GM21390 (cell line): ENCODE measurements at regions not wholly inside any gene's neighbourhood (a gene's known extent, or its start where the extent isn't known, plus 50 kb on each side); places are given as distances from the start of the nearest gene placed in this dataset.

Experiments used
- ATAC-seq: cut with Tn5 transposase; IDR thresholded peaks from one replicate; pipeline ENCODE4 v1.9.1; 2021; ENCODE audit not compliant: unreplicated experiment

GRCh38 chr5:133777951-133778350 is 165.6 kb upstream of the FSTL4 start:
- no peak for ATAC-seq

DNA sequence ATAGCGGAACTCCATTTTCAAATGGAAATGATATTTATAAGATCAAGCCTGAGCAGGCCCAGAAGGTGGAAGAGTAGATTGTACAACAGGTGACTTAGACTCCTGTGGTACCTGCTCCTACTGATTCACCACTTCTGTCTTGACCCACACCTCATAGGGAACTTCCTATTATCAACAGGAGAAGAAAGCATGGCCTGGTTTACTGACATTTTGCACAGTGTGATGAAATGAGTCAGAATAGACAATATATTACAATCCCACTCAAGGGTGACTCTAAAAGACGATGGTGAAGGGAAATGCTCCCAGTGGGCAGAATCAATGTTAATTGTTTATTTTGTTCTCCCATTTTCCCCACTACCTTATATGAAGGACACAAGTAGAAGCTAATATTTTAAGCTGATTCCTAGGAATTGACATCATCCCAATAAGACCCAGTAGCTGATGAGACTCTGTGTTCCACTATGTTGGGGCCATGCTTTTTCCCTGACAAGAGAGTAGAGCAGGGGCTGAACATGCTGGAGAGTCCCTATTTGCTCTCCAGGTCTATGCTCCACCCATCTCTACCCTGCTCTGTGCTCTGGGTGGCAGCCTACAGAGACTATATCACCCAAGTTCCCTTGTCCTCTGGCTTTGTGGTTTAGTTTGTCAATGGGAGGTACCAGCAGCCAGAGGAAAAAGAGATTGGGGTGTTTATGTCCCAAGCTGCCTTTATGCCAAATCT is 163.4 kb upstream of the FSTL4 start:
- ATAC-seq, result no peak

- ATAC-seq, result no peak
Measured at GRCh38 chr5:133773247-133774202, 161.2 kb upstream of the FSTL4 start.

GRCh38 chr5:133769842-133770241 is 157.5 kb upstream of the FSTL4 start:
- no peak for ATAC-seq

- ATAC-seq, result no peak
Measured at GRCh38 chr5:133763744-133764143, 151.4 kb upstream of the FSTL4 start.

DNA sequence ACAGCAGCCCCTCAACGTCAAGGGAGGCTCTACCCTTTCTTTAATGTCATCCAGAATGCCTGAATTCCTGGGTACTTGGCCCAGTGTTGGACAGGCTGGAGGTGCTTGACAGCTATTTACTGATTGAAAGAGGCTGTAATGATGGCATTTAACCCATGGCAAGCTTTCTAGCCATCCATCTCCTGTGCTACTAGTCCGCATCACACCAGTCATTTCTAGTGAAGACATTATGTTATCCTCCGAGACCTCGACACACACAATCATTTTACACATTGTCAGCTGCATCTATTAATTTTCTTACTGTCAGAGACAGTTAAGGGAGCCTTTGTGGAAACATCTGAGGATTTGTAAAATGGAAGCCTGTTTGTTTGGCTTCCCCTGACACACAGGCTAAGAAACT is 149.3 kb upstream of the FSTL4 start:
- ATAC-seq, result no peak

DNA sequence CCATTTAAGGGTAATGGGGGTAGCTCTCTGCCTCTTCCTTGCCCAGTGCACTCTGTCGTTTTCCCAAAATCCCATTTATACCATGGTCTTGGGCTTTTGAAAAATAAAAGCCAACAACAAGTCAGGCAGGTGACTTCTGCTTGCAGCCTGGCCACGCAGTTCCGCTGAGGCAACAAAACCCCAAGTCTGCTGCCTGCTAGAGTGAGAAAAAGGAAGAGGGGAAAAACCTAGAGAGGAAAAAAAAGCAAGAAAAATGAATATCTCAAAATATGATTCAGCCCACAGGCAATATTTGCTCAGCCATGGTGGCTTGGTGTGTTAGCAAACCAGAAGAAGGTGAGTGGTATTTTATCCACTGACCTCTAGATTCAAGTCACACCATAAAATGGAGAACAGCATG is 148.2 kb upstream of the FSTL4 start:
- no peak for ATAC-seq

DNA sequence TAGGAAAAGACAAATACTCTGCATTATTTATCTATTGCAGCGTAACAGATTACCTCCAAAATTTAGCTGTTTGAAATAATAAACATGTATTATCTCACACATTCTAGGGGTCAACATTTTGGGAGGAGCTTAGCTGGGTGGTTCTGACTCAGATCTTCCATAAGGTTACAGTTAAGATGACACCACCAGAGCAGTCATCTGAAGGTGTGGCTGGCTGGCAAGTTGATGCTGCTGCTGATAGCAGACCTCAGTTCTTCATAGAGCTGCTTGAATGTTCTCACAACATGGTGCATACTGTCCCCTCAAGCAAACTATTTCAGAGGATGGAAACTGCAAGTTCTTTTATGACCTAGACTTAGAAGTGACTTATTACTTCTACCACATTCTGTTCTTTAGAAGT is 146.3 kb upstream of the FSTL4 start:
- ATAC-seq, result no peak

- no peak for ATAC-seq
Measured at GRCh38 chr5:133757396-133757945, 145.1 kb upstream of the FSTL4 start.

- ATAC-seq, result no peak
Measured at GRCh38 chr5:133756756-133757155, 144.4 kb upstream of the FSTL4 start.

DNA sequence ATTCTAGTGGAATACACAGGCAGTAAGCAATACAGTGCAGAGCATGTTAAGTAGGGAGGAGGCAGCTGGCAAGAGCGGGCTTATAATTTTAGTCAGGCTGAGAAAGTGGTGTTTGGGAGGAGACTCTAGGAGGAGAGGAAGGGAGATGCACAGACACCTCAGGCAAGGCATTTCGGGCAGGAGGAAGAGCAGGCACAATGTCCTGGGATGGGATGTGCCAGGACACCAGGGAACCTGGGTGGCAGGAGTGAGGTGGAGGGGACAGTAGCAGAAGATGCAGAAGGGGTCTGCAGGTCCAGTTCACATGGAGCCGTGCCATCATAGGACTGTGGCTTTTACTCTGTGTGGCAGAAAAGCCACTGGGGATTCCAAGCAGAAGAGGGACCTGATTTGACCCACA is 143.7 kb upstream of the FSTL4 start:
- no peak for ATAC-seq

- no peak for ATAC-seq
Measured at GRCh38 chr5:133754575-133755169, 142.3 kb upstream of the FSTL4 start.

GRCh38 chr5:133753856-133754255 is 141.5 kb upstream of the FSTL4 start:
- no peak for ATAC-seq

DNA sequence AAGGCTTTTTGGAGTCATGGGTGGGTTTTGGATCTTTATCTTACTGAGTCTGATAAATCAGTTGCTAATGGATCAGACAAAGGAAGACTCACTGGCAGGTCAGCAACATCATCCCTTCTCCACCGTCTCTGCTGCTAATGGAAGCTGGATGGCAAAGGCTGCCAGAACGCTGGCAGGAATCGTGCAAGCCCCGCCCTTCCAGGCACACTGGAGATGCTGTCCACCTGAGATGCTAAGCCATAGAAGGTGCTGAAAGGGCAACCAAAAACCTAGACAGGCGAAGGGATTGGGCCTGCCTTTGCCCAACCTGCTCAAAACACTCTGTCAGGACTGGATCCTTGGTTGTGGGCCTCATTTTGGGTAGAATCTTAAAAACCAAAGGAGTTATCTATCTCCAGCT is 139.5 kb upstream of the FSTL4 start:
- ATAC-seq, result no peak

GRCh38 chr5:133751421-133751820 is 139.1 kb upstream of the FSTL4 start:
- ATAC-seq, result no peak

GRCh38 chr5:133750856-133751255 is 138.5 kb upstream of the FSTL4 start:
- ATAC-seq, result no peak

GRCh38 chr5:133750356-133750755 is 138.0 kb upstream of the FSTL4 start:
- no peak for ATAC-seq

GRCh38 chr5:133749331-133749985 is 137.1 kb upstream of the FSTL4 start:
- ATAC-seq, result no peak

DNA sequence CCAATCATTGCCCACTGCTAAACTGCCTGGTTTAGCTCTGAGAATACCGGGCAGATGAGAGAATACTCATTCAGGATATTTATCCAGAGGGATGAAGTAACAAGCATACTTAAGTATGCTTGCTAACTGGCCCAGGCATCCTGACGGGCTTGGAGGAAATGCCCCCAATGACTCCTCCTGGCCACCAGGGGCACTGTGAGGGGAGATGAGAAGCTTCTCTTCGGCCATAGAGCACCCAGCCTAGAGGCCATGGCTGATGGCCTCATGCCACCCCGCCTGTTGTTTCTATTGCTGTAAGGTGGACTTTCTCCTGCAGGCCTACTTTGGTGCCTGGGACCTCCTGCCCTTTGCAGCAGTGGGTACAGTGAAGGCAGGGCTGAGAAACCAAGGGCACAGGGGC is 134.5 kb upstream of the FSTL4 start:
- no peak for ATAC-seq

DNA sequence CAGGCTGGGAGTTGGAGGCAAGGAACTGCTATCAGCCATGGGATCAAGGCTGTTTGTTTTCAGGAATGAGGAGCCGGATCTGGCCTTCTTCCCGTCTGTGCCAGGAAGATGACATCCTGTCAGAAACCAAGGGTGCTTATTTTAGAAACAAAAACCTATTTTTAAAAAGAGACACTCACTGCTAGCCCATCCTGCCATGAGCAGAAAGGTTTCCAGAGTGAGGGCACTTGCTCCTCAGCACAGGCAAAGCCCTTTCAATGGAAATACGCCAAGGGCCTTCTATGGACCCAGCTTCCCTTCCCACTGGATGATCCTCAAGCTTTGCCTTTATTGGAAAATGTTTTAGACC is 132.6 kb upstream of the FSTL4 start:
- ATAC-seq, result no peak
